DOHH2 (cell line): ENCODE measurements at regions not wholly inside any gene's neighbourhood (a gene's known extent, or its start where the extent isn't known, plus 50 kb on each side); places are given as distances from the start of the nearest gene placed in this dataset.

Source experiments
- EZH2phosphoT487 ChIP-seq: fragments of 200-600 bp; sonication (generic); IDR thresholded peaks from 2 replicates; pipeline ENCODE4 v1.6.1; 2017; ENCODE audit warnings: borderline replicate concordance, mild to moderate bottlenecking, antibody characterized with exemption, low read length, moderate library complexity, mixed read lengths
- TF ChIP-seq, protein P1 (sequence below): fragments of 200-600 bp; sonication (generic); IDR thresholded peaks from one replicate; pipeline ENCODE4 v1.5.1; 2014; ENCODE audit warnings: antibody characterized with exemption, mild to moderate bottlenecking, low read depth, low read length; ENCODE audit not compliant: poor library complexity, severe bottlenecking

DNA sequence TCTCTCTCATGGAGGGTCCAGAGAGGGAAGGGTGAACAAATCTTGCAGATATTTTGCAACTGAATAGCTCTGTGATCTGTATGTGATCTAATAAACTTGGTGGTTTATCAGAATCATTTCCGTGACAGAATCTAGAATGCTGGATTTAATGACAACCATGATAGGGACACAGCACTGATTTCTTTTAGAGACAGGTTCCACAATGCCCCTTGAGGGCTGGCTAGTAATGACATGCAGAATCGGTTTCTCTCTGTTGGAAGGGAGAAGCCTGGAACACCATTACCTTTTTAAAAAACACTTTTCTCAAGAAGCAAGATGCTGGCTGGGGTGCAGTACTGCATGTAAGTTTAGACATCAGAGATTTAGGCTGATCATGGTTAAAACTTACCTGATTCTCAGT, 313.4 kb downstream of the CDH26 start:
- TF ChIP-seq, protein P1, sequence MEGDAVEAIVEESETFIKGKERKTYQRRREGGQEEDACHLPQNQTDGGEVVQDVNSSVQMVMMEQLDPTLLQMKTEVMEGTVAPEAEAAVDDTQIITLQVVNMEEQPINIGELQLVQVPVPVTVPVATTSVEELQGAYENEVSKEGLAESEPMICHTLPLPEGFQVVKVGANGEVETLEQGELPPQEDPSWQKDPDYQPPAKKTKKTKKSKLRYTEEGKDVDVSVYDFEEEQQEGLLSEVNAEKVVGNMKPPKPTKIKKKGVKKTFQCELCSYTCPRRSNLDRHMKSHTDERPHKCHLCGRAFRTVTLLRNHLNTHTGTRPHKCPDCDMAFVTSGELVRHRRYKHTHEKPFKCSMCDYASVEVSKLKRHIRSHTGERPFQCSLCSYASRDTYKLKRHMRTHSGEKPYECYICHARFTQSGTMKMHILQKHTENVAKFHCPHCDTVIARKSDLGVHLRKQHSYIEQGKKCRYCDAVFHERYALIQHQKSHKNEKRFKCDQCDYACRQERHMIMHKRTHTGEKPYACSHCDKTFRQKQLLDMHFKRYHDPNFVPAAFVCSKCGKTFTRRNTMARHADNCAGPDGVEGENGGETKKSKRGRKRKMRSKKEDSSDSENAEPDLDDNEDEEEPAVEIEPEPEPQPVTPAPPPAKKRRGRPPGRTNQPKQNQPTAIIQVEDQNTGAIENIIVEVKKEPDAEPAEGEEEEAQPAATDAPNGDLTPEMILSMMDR, result no peak
- TF ChIP-seq EZH2phosphoT487, result no peak
